Inferior parietal cortex (tissue), 1 donor: ENCODE measurements at regions not wholly inside any gene's neighbourhood (a gene's known extent, or its start where the extent isn't known, plus 50 kb on each side); places are given as distances from the start of the nearest gene placed in this dataset.

Source experiments
- DNase-seq: peaks from one replicate; pipeline ENCODE4 v3.0.0-alpha.2; 2016; ENCODE audit errors: extremely low spot score

DNA sequence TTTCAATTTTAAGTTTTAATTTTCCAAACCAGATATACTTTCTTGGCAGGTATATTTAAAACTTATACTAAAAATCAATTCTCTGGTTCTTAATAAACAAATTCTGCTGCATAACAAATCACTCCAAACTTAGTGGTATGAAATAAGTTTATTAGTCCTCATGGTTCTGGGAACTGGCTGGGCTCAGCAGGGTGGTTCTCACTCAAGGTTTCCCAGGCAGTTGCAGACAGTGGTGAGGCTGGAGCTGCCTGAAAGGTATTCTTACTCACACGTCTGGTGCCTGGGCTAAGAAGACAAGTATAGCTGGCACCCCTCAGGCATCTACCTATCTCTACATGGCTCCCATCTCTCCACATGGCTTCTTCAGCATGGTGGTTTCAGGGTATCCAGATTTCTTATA, 308.2 kb upstream of the CCDC196 start:
- no peak for DNase-seq

DNA sequence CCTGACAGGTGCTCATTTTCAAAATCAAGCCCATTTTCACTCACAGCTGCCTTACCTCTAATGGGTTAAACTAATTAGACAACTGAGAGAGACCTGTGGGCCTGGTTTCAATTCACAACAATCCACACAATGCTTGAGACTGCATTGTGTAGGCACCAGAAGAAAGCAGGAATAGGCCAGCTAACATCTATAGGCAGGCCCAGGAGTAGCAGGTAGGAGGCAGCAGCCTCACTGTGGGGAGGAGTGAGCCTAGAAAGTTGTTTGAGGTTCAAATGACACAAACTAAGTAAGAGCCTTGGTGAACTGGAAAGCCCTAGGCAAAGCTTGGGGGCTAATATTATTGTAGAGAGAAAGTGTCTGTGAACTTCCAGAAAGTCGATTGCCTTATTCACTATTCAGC, 289.5 kb upstream of the CCDC196 start:
- no peak for DNase-seq

DNA sequence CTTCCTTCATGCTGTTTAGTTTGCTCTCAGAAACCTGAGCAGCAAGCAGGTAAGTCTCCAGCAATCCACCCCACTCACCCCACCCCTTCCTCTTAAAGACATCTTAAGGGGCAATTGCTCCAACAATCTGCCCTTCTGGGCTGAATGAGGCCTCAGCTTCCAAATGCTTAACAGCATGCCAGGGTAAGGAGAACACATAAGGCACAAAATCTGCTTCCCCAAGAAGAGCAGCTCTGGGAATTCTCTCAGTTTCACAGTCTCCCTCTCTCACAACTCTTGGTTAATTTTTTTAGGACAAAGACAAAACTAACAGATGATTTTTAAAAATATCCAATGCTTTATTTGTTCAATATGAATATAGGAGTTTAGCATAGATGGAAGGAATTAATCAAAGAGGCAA, 288.9 kb upstream of the CCDC196 start:
- no peak for DNase-seq

DNA sequence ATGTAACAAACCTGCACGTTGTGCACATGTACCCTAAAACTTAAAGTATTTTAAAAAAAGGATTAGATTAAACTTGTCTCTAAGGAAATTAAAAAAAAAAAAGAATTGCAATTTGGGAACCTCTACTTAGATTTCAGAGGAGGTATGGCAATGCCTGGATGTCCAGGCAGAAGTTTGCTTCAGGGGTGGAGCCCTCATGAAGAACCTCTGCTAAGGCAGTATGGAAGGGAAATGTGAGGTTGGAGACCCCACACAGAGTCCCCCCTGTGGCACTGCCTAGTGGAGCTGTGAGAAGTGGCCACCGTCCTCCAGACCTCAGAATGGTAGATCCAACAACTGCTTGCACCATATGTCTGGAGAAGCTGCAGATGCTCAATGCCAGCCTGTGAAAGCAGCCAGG, 279.6 kb upstream of the CCDC196 start:
- DNase-seq: no peak

DNA sequence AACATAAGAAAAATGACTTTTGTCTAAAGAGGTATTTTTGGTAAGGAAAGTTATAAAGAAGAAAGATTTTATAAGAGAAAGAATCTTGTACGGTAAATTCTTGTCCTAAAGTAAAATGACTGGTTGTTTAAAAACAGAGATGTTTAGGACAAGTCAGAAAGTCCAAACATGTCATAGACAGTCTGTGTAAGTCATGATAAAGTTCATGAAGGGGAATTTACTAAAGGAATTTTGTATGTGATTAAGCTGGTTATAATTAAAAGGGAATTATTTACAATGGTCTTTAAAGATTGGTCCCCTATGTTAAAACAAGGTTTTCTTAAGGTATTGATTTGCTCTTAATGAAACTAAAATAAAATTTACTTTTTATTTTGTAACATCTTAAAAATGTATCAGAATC, 269.4 kb upstream of the CCDC196 start:
- no peak for DNase-seq

DNA sequence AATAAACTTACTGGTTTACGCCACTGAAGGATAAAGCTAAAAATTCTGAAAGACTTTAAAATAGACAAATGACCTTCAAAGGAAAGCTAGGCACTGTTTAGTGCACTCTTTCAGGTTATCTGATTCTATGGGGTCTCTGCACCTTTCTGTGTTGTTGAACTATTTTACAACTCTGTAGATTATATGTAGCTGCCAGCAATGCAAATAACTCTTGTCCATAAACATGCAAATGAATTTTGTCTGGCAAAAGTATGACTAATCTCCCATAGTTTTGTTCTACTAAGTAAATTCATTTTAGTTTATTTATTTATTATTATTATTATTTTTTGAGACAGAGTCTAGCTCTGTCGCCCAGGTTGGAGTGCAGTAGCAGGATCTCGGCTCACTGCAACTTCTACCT, 266.3 kb upstream of the CCDC196 start:
- no peak for DNase-seq

DNA sequence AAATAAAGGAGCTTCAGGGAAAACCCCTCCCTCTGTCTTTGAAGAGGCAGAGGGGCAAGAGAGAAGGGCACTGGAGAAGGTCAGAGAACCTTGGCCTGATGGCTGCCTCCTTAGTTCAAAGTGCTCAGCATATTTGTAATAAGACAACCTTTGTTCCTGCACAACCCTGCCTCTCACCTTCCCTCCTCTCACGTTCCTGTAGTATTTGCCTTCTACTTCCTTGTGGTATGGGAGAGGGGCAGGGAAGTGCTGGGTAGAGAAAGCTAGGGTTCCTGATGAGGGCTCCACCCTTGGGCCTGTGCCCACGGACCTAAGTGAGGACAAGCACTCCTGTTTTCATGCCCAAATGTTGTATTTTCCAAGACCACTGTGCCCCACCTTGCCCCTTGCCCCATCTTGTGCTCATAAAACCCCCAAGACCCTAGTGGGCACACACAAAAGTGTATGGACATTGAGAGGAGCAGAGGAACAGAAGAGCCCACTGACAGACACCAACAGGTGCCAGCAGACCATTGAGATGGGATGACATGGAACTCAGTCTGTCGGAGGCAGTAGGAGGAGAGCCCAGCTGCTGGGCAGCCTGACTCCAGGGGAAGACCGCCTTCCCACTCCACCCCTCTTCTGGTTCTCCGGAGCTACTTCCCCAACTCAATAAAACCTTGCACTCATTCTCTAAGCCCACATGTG, 261.5 kb upstream of the CCDC196 start:
- no peak for DNase-seq

DNA sequence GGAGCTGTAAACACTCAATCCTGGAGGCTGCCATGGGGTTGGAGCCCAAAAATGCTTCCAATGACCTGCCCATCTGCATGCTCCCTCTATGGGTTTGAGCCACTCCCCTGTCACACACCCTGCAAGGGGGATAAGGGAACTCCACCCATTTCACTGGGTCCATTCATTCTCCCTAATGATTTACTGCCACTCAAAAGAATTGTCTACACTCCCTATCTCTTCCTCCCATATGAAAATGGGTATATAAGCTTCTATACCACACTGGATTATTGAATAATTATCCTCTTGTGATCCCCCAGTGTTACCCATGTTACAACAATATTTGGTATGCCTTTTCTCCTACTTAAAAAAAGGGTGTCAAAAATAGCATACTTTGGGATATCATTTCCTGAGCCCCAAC, 260.8 kb upstream of the CCDC196 start:
- no peak for DNase-seq

DNA sequence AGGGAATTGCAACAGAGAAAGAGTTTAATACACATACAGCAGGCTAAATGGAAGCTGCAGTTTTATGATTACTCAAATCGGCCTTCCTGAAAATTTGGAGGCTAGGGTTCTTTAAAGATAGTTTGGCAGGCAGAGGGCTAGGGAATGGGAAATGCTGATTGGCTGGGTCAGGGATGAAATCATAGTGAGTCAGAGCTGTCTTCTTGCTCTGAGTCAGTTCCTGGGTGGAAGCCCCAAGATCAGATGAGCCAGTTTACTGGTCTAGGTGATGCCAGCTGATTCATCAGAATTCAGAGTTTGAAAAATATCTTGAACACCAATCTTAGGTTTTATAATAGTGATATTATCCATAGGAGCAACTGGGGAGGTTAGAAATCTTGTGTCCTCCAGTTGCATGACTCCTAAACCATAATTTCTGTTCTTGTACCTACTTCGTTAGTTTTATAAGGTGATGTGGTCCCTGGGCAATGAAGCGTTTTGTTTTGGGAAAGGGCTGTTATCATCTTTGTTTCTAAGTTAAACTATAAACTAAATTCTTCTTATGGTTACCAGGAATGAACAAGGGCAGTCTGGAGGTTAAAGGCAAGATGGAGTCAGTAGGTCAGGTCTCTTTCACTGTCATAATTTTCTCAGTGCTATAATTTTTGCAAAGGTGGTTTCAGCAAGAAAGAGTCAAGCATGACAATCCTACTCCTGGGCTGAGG, 257.8 kb upstream of the CCDC196 start:
- DNase-seq: no peak

DNA sequence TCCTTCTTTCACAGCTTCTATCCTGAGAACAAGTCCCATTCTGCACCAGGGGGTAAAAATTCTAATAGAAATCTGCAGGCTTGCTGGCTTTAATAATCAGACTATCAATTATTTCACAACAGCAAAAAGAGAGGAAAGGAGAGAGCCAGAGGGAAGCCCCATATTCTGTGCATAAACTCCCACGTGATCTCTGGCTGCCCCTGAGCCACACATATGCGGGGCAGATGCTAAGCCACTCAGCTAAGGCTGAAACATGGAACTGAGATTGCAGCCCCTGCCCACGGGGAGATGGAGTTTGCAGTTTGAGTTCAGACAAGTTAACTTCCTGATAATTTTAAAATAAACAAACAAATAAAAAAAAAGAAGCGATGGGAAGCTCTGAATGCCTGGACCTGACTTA, 254.4 kb upstream of the CCDC196 start:
- DNase-seq: no peak

DNA sequence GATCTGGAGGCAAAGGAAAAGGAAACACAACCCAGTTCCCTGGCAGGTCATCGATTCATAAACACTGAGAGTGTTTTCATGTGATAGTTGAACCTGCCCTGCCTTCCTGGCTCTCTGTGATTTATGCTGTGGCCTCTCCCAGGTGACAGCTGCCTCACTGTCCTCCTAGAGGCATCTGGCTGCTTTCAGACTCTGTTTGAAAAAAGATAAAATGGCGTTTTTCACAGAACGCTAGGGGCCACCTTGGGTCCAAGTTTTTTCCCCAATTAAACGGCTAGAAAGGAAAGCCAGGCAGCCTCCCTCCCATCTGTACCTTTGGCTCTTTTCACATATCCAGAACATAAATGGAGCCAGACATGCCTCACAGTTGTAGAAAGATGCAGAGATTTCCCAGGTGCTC, 252.6 kb upstream of the CCDC196 start:
- no peak for DNase-seq

DNA sequence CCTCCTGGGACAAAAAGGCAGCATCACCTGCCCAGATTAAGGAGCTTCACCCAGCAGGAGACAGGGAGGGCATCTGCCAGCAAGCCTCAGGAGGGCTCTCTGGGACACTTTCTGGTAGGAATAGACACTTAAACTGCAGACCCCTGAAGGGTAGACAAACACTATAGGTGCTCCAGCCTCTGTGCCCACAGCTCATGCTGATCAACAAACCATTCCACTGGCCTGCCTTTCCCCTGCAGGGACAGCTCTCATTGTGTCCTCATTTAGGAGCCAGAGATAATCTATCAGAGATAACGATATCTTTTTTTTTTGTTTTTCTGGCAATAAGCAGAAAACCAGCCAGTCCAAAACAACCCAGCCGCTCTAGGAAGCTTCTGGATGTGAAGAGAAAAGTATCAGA, 251.8 kb upstream of the CCDC196 start:
- DNase-seq: no peak

DNA sequence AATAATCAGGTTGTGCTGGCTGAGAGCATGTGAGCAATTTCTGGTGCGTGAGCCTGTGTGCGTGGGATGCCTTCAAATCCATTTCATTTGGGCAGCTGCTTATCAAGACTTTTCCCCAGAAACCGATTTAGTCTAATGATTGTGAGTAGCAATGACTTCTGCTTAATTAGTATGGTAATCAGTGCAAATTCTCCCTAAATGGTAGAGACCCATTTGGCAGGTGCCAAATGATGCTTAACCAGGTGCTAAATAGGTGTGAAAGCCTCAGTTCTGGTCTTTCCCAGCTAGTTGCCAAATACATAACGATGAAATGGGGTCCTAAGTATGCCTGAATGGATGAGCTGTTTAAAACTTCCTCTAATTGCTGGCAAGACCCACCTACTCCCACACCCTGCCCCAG, 248.4 kb upstream of the CCDC196 start:
- DNase-seq: no peak

DNA sequence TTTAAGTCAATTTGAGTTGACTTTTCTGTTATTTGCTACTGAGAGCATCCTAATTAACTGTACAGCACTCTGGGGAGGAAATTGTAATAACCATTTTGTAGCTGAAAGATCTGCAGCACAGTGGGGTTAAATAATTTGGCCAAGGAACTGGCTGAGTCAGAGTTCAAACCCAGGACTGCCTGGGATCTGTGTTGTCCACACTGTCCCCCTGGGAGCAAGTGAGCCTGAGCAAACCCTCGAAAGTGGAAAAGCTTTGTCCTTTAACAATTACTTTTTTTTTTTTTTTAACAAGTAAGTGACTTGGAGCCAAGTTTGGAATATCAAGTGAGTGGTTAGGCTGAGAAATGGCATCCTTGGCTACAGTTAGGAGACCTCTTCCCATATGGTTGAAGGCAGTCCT, 247.2 kb upstream of the CCDC196 start:
- no peak for DNase-seq

DNA sequence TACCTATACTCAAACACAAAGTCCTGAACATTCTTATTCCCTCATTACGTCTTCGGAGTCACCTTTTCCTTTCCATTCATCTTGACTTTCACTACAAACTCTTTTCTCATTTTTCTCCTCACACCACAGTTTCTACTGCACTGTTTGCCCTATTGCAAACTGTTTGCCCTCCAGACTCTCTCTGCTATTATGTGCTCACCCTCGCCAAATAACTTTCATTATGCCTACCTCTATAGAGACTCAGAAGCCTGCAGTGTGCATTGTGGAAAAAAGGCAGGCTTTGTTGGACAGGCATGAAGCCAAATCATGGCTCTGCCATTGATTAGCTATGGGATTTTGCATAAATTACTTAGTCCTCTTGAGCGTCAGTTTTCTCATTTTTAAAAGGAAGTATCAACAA, 246.6 kb upstream of the CCDC196 start:
- no peak for DNase-seq

DNA sequence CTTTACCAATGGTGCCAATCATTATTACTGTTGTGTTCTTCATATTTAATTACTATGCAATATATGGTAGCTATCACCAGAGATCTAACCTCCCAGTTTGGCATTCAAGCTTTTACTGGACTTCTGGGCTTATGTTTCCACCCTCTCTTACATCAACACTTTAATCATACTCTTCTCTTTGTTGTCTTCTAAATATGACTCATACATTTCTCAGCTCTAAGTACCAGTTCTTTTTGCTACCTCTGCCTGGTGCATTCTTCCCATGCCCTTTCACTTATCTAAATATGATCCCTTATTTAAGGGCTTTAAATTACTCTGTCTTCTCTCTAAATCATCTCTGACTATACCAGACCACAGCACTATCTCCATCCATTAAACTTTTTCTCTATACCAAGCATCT, 246.1 kb upstream of the CCDC196 start:
- DNase-seq: no peak

DNA sequence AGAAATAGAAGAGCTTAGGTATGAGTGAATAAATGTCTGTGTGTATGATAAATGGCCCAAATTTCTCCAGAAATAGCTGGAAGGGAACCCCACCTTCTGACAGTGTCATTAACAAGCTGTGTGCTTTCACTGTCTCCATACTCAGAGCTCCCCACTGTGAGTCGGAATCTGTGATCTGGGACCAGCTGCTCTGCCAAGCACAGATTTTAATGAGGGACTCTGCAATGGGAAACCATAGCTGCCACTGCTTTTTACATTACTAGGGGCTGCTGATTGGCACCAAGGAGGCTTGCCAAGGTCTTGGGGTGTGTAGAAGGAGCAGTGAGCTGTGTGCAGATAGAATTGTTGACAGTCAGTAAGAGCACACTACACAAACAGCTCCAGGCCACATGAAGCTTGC, 244.2 kb upstream of the CCDC196 start:
- DNase-seq: peak; percentile 2

DNA sequence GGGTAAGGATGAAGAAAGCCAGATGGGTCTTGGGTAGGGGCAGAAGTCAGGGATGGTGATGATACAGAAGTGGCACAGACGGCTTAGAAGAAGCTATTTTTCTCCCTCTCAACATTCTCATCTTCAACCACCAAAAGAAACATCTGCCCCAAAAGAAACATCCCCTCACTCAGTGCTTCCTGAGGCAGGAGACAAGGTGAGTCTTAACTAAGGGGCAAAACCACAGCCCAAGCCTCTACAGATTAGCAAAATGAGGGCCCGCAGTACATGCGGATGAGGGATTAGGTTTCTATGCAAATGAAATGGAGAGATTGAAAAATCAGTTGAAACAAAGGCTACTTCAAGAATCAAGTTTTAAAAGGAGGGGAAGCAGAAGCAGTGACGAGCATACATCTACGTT, 241.3 kb upstream of the CCDC196 start:
- DNase-seq: no peak

DNA sequence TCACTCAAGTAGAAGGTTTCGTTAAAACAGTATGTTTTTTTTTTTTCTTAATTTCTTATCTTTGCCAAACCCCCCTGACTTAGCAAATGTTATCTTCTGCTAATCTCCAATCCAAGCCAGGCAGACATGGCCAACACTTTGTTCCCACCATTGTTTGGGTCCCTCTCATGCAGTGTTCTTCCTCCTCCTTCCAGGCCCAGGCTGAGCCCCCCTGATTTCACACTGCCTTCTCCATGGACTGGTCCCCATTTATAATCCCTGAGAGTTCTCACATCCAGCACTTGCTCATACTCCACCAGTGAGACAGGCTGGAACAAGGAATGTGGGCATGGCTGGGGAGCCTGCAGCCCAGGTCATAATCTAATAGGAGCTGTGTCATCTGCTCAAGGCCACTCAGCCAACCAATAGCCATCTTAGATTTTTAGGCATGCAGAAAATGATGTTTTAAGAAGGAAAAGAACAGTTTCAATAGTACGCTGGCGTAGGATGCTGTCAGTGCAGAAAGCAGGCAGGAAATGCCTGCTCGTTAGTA, 238.4 kb upstream of the CCDC196 start:
- DNase-seq: no peak

DNA sequence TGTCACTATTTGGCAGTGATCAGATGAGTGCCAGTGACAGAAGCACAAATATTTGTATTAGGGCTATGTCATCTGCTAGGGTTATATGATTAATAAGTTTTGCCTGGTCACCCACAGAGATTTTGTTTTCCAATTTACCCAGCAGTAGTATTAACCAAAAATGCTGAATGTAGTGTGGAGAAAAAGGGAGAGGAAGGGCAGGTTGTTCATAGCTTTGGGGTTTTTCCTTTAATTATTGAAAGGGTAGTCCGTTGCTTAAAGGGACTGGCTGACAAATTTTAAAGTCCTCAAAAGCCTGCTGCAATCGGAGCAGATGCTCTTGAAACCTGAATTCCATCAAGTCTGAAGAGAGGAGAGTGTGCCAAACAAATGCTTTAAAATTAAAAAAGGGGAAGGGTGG, 237.9 kb upstream of the CCDC196 start:
- DNase-seq: no peak

DNA sequence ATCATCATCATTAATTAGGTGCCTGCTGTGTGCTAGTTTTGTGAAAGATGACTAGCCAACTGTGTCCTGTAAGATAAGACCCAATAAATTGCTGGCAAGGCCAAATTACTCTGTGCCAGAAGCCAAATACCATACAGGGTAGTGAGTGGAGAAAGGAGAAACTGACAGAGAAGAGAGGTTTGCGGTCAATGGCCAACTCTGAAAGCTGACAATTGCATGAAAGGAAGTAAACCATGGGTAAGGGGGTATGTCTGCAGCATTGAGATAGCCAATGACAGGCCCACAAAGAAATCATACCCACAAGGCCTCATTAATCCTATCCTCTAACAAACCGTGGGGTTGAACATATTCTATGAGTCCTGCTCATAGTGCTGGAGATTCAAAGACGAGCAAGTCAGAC, 236.6 kb upstream of the CCDC196 start:
- DNase-seq: no peak

DNA sequence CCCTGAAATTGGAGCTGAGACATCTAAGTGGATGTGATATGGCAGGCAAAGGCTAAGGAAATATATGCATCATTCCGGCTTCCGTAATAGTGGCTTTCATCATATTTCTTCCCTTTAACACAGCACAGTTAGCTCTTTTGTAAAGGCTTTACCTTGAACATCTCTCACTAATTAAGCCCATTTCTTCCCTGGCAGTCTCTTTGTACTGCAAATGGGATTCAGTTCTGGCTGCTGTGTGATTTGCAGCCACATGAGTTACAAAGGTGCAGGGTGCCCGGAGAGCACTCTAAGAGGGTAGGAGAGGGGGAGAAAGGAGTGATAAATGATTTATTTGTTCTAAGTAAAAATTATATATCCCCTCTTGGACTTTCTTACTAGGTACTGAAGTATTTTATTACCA, 232.1 kb upstream of the CCDC196 start:
- no peak for DNase-seq

DNA sequence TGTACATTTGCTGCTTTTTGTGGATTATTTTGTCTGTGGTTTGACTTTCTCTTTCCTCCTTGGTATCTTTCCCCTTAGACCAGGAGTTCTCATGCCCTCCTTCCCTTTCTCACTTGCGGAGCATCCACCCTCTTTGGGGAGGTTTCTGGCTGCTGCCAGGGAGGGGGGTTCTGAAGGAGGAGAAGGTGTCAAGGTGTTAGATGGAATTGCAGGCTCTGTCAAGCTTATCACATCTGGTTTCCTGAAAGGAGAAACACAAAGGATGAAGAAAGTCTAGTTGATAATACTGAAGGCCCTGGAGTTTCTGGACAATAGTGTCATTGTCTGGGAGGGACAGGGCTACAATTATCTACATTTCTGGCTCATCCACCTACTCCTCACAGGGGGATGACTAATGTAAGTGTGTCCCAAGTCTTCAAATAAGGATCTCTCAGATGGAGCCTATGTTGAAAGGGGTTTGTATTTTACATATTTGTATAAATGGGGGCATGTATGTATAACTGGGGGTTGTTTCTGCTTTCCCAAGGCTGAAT, 217.3 kb upstream of the CCDC196 start:
- DNase-seq: no peak
